ENCODE measurements at regions not wholly inside any gene's neighbourhood (a gene's known extent, or its start where the extent isn't known, plus 50 kb on each side); places are given as distances from the start of the nearest gene placed in this dataset.

DNA sequence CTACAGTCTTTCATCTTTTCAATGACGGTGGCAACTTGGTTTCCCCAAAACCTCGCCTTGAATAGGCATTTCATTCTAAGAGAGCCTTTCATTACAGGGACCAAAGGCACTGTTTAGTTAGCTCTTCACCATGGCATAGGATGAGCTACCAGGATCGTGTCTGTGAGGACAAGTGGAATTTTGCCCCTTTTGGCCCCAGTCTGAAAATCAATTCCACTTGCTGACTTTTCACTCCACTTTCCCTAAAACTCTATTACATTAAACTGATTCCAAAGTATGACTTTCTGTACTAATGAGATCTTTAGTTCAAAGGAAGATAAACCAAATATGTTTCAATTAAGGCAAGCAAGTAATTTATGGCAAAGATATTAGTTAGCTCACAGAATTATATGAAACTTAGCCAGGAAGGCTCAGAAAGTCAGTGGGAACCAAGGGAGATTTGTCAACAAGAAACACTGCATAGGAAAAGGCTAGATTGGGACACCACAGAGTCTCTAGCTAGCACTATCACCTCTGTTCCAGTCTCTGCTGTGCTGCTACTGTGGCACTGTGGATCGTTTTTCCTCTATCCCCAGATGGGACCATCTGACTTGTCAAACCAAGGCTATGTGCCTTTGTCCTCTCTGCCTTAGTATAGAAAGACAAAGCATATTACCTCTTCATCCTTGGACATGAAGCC lies 145.6 kb downstream of the SLC7A11 start:
- Histone ChIP-seq H3K9ac (ENCODE audit: low read depth, low read length) (no peak overlapping the region), H4K91ac (ENCODE audit: insufficient read depth, low read depth, low read length) (no peak overlapping the region), H2AK9ac (replicated peaks; ENCODE audit: low read depth, low read length, poor library complexity) (no peak overlapping the region), H3K4me1 (ENCODE audit: control insufficient read depth, insufficient read depth, low read length) (no peaks in the 10 kb centered on the region), H2AFZ (replicated peaks; ENCODE audit: low read length, poor library complexity) (no peak overlapping the region), H4K5ac (ENCODE audit: low read depth, low read length) (no peak overlapping the region), H3K23ac (ENCODE audit: low read depth, low read length) (no peak overlapping the region), H3K56ac (ENCODE audit: extremely low read depth, insufficient read depth, low read length) (no peak overlapping the region), H3K18ac (ENCODE audit: low read depth, low read length) (no peak overlapping the region), H3K27me3 (ENCODE audit: control insufficient read depth, insufficient read depth, low read length) (no peaks in the 10 kb centered on the region), H2BK20ac (ENCODE audit: low read depth, low read length) (no peak overlapping the region; the same call in 1 of the 2 replicates), H2BK5ac (ENCODE audit: low read depth, low read length, poor library complexity, severe bottlenecking) (no peak overlapping the region), H3K79me1 (ENCODE audit: low read depth in 1 of 2, low read length in 2 of 2) (no peaks in the 10 kb centered on the region), H2AK5ac (ENCODE audit: low read depth, low read length) (no peak overlapping the region), H4K8ac (ENCODE audit: low read depth in 2 of 2, low read length in 2 of 2) (no peak overlapping the region), H3K4ac (ENCODE audit: low read depth, low read length) (no peak overlapping the region), H3K4me2 (ENCODE audit: low read depth, low read length) (no peak overlapping the region), H3K36me3 (ENCODE audit: control insufficient read depth, insufficient read depth, low read length) (no peaks in the 10 kb centered on the region), H3K14ac (replicated peaks; ENCODE audit: low read depth, low read length) (no peak overlapping the region), H3K27ac (ENCODE audit: insufficient read depth, low read length) (no peak overlapping the region), H2BK120ac (ENCODE audit: low read depth, low read length) (no peak overlapping the region), H3K9me3 (ENCODE audit: control insufficient read depth, insufficient read depth, low read length) (no peaks in the 10 kb centered on the region), H4K20me1 (ENCODE audit: insufficient read depth, low read length) (no peaks in the 10 kb centered on the region), H3K4me3 (ENCODE audit: insufficient read depth, low read depth, low read length) (no peak overlapping the region), H3K9me1 (ENCODE audit: insufficient read depth, low read length) (no peaks in the 10 kb centered on the region), H2BK15ac (ENCODE audit: low read depth, low read length) (no peak overlapping the region)
- no CpG with 5 or more reads among the region's 4 CpGs for WGBS, 2 experiments (ENCODE audit: extremely low coverage in 2 of 2, insufficient read length in 1 of 2)
- TF ChIP-seq POLR2A (IDR thresholded peaks at IDR 0.05; ENCODE audit: low read depth, low read length) (no peak), NFE2L2 (IDR thresholded peaks at IDR 0.05; ENCODE audit: low read depth, low read length) (no peak), FOS (IDR thresholded peaks at IDR 0.05; ENCODE audit: low read depth, low read length) (no peak), MAZ (IDR thresholded peaks at IDR 0.05; ENCODE audit: borderline replicate concordance, low read depth, low read length) (no peak), CEBPB (IDR thresholded peaks at IDR 0.05; ENCODE audit: low read depth, low read length) (no peak), RAD21 (IDR thresholded peaks at IDR 0.05; ENCODE audit: low read length) (no peak), MAFK (IDR thresholded peaks at IDR 0.05; ENCODE audit: low read depth, low read length) (no peak), SMC3 (IDR thresholded peaks at IDR 0.05; ENCODE audit: low read depth, low read length) (no peak), RCOR1 (IDR thresholded peaks at IDR 0.05; ENCODE audit: insufficient replicate concordance, low read length) (no peak), CHD1 (IDR thresholded peaks at IDR 0.05; ENCODE audit: low read depth, low read length) (no peak), BHLHE40 (IDR thresholded peaks at IDR 0.05; ENCODE audit: low read depth, low read length) (no peak)
- TF ChIP-seq, protein P1, sequence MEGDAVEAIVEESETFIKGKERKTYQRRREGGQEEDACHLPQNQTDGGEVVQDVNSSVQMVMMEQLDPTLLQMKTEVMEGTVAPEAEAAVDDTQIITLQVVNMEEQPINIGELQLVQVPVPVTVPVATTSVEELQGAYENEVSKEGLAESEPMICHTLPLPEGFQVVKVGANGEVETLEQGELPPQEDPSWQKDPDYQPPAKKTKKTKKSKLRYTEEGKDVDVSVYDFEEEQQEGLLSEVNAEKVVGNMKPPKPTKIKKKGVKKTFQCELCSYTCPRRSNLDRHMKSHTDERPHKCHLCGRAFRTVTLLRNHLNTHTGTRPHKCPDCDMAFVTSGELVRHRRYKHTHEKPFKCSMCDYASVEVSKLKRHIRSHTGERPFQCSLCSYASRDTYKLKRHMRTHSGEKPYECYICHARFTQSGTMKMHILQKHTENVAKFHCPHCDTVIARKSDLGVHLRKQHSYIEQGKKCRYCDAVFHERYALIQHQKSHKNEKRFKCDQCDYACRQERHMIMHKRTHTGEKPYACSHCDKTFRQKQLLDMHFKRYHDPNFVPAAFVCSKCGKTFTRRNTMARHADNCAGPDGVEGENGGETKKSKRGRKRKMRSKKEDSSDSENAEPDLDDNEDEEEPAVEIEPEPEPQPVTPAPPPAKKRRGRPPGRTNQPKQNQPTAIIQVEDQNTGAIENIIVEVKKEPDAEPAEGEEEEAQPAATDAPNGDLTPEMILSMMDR (conservative IDR thresholded peaks at IDR 0.05; ENCODE audit: low read depth, low read length), result no peak
- TF ChIP-seq, protein P2, sequence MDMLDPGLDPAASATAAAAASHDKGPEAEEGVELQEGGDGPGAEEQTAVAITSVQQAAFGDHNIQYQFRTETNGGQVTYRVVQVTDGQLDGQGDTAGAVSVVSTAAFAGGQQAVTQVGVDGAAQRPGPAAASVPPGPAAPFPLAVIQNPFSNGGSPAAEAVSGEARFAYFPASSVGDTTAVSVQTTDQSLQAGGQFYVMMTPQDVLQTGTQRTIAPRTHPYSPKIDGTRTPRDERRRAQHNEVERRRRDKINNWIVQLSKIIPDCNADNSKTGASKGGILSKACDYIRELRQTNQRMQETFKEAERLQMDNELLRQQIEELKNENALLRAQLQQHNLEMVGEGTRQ (IDR thresholded peaks at IDR 0.05; ENCODE audit: low read depth, low read length), result no peak
- DNase-seq, result no peak
- BruUV-seq (replicated peaks), result no TSS peak
- CTCF ChIA-PET, result interaction anchor here (0.6 to 1.7 kb wide), 2 partner anchors 11 to 584 kb away, joined by 3 to 4 read pairs; no protein-coding TSS in a partner anchor
- dilution Hi-C loops (cut with HindIII; ENCODE audit: low sequenced_read_pairs, unreplicated experiment) (no loop called here), in situ Hi-C loops (cut with MboI; ENCODE audit: low sequenced_read_pairs) (no loop called here), intact Hi-C loops (cut with micrococcal nuclease) (loop anchor here (10.0 kb wide), 1 partner anchor 818 kb away; no protein-coding TSS in a partner anchor)
- POLR2A ChIA-PET (ENCODE audit: unreplicated experiment), result no interaction called here
- ATAC-seq (ENCODE audit: low read depth), result no peak

All from IMR-90 (cell line).